Lower leg skin (tissue), 3 donors: ENCODE measurements at regions not wholly inside any gene's neighbourhood (a gene's known extent, or its start where the extent isn't known, plus 50 kb on each side); places are given as distances from the start of the nearest gene placed in this dataset.

Source experiments
- POLR2A ChIP-seq, 2 donors: fragments of 450-650 bp; IDR thresholded peaks; one replicate each; pipeline ENCODE4 v1.6.1; 2016 to 2017; ENCODE audit warnings: antibody characterized with exemption in 2 of 2, mild to moderate bottlenecking in 1 of 2, moderate library complexity in 1 of 2
- TF ChIP-seq, protein P1 (sequence below), 3 donors: fragments of 450-650 bp; IDR thresholded peaks; one replicate each; pipeline ENCODE4 v1.5.1; 2016; ENCODE audit warnings: antibody characterized with exemption in 3 of 3, mild to moderate bottlenecking in 3 of 3, moderate library complexity in 2 of 3

DNA sequence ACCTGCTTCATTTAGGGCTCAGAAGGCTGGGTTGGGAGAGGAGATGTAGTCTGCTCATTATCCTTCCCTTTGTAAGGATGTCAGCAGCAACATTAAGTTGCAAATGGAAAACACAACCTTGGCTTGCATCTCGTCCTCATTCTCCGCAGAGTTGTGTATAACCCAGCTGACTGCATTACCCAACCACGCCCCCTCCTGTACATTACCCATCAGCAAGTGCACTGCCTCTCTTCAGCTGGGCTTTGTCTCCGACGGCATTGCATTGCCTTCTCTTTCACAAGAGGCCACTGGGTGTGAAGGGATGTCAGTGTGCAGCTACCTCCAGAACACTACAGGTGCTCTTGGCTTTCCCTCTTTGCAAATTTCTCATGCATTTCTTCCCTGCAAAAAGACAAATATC, 128.7 kb upstream of the TSHZ2 start:
- no peak for TF ChIP-seq POLR2A (IDR thresholded peaks at IDR 0.05)
- TF ChIP-seq, protein P1, sequence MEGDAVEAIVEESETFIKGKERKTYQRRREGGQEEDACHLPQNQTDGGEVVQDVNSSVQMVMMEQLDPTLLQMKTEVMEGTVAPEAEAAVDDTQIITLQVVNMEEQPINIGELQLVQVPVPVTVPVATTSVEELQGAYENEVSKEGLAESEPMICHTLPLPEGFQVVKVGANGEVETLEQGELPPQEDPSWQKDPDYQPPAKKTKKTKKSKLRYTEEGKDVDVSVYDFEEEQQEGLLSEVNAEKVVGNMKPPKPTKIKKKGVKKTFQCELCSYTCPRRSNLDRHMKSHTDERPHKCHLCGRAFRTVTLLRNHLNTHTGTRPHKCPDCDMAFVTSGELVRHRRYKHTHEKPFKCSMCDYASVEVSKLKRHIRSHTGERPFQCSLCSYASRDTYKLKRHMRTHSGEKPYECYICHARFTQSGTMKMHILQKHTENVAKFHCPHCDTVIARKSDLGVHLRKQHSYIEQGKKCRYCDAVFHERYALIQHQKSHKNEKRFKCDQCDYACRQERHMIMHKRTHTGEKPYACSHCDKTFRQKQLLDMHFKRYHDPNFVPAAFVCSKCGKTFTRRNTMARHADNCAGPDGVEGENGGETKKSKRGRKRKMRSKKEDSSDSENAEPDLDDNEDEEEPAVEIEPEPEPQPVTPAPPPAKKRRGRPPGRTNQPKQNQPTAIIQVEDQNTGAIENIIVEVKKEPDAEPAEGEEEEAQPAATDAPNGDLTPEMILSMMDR (IDR thresholded peaks at IDR 0.05): no peak
